ENCODE measurements at regions not wholly inside any gene's neighbourhood (a gene's known extent, or its start where the extent isn't known, plus 50 kb on each side); places are given as distances from the start of the nearest gene placed in this dataset.

DNA sequence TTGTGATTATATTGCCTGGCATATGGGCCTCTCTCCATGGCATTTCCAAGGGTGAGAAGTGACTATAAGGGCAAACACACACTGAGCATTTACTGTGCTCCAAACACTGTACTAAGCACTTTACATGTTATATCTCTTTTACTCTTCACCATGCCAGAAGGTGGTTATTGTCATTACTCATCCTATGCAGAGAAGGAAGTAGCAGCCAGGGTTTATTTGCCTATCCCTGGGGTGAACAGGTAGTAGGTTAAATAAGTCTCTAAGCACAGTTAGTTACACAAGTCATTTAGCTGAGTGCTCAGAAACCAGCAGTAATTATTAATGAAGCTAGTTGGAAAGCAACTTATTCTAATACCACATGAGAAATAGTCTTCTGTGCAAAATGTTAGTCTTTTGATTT is 109.9 kb upstream of the SYNPR start:
- Histone ChIP-seq H3K9me3 (ENCODE audit: control insufficient read depth in 2 of 2, insufficient read depth in 1 of 2, low read length in 1 of 2) (no peaks in the 10 kb centered on the region), H3K27ac (ENCODE audit: low read depth in 1 of 2, low read length in 1 of 2) (no peak overlapping the region), H3K36me3 (ENCODE audit: control insufficient read depth in 2 of 2, insufficient read depth in 2 of 2, low read length in 1 of 2) (no peaks in the 10 kb centered on the region), H3K4me1 (ENCODE audit: control insufficient read depth in 2 of 2, insufficient read depth in 2 of 2, low read length in 2 of 2) (no peaks in the 10 kb centered on the region), H3K27me3 (ENCODE audit: control insufficient read depth in 2 of 2, insufficient read depth in 1 of 2, low read length in 1 of 2) (no peaks in the 10 kb centered on the region), H3K4me3 (ENCODE audit: low read length in 2 of 2) (no peak overlapping the region)
- DNase-seq (ENCODE audit: low read depth in 6 of 9, low spot score in 9 of 9) = no peak

DNA sequence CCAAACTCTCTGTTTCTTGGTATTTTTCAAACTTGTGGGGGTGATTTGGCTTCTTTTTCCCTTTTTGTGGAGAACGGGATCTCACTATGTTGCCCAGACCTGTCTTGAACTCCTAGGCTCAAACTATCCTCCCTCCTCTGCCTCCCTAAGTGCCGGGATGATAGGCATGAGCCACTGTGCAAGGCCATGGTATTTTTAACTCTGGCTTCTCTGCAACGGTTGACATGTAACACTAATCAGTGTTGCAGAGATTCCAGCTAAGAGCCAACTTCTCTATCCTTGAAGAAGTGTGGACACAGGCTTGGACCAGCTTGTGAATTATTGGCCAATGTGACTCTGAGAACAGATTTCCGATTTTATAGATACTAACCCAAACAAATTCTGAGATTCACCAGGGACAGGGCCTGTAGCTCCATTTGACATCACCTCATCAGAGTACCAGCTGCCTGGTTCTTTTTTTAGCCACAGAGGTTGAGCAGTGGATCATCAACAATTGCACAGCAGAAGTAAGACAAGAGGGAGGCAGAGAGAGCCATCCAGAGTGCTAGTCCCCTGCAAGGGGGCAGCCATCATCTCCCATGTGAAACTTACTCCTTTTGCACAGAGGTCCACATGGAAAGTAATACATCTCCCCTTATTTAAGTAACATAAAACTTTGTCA is 98.1 kb upstream of the SYNPR start:
- no peak for DNase-seq (ENCODE audit: low read depth in 6 of 9, low spot score in 9 of 9)
- Histone ChIP-seq H3K9me3 (ENCODE audit: control insufficient read depth in 2 of 2, insufficient read depth in 1 of 2, low read length in 1 of 2) (no peaks in the 10 kb centered on the region), H3K4me3 (ENCODE audit: low read length in 2 of 2) (no peak overlapping the region), H3K27me3 (ENCODE audit: control insufficient read depth in 2 of 2, insufficient read depth in 1 of 2, low read length in 1 of 2) (no peaks in the 10 kb centered on the region), H3K27ac (ENCODE audit: low read depth in 1 of 2, low read length in 1 of 2) (no peak overlapping the region), H3K4me1 (ENCODE audit: control insufficient read depth in 2 of 2, insufficient read depth in 2 of 2, low read length in 2 of 2) (no peaks in the 10 kb centered on the region), H3K36me3 (ENCODE audit: control insufficient read depth in 2 of 2, insufficient read depth in 2 of 2, low read length in 1 of 2) (no peaks in the 10 kb centered on the region)
- 57% methylated on average over 4 of the region's 4 CpGs for WGBS

DNA sequence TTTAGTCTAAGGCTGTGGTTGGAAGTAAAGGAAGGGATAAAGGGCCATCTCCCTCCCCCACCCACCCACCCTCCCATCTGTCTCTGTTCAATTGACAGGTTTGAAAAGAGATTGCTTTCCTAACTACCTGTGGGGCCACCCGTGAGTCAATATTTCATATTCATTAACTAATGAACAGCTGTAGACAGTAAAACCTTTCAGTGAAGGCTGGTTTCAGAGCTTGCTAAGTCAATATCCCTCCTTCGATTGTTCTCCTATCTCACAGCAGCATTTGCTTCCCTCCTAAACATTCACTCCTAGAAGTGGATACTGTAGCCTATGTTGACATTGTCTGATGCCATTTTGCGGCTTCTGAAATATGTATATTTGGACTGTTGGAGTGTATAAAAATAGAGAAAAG is 85.9 kb upstream of the SYNPR start:
- H3K9me3 ChIP-seq (ENCODE audit: control insufficient read depth in 2 of 2, insufficient read depth in 1 of 2, low read length in 1 of 2) = no peaks in the 10 kb centered on the region
- no peaks in the 10 kb centered on the region for H3K27me3 ChIP-seq (ENCODE audit: control insufficient read depth in 2 of 2, insufficient read depth in 1 of 2, low read length in 1 of 2)
- WGBS = 74% methylated on average over 3 of the region's 3 CpGs
- H3K36me3 ChIP-seq (ENCODE audit: control insufficient read depth in 2 of 2, insufficient read depth in 2 of 2, low read length in 1 of 2) = no peaks in the 10 kb centered on the region
- no peaks in the 10 kb centered on the region for H3K4me1 ChIP-seq (ENCODE audit: control insufficient read depth in 2 of 2, insufficient read depth in 2 of 2, low read length in 2 of 2)
- no peak for DNase-seq (ENCODE audit: low read depth in 6 of 9, low spot score in 9 of 9)
- H3K27ac ChIP-seq (ENCODE audit: low read depth in 1 of 2, low read length in 1 of 2) = no peak overlapping the region
- H3K4me3 ChIP-seq (ENCODE audit: low read length in 2 of 2) = no peak overlapping the region

DNA sequence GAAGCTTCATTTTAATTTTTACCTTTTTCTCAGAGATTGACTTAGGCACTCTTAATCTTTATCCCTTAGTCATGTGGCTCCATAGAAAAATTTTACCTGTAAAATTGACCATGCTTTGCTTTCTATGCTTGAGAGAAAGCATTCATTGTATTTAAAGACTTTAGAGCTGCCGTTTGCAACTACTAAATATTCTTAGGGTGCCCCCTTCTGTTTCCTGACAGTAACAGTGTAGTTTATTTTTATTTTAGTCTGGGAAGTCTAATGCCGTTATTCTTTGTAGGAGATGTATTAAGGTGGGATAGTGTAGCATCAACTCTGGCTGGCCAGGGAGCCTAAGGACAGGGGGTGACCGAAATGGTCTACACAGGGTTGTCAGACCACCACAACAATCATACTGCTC is 84.5 kb upstream of the SYNPR start:
- H3K4me3 ChIP-seq (ENCODE audit: low read length in 2 of 2) = no peak overlapping the region
- no peaks in the 10 kb centered on the region for H3K27me3 ChIP-seq (ENCODE audit: control insufficient read depth in 2 of 2, insufficient read depth in 1 of 2, low read length in 1 of 2)
- no peaks in the 10 kb centered on the region for H3K36me3 ChIP-seq (ENCODE audit: control insufficient read depth in 2 of 2, insufficient read depth in 2 of 2, low read length in 1 of 2)
- WGBS = 13% methylated on average over 3 of the region's 3 CpGs
- no peak overlapping the region for H3K27ac ChIP-seq (ENCODE audit: low read depth in 1 of 2, low read length in 1 of 2)
- no peaks in the 10 kb centered on the region for H3K4me1 ChIP-seq (ENCODE audit: control insufficient read depth in 2 of 2, insufficient read depth in 2 of 2, low read length in 2 of 2)
- no peak for DNase-seq (ENCODE audit: low read depth in 6 of 9, low spot score in 9 of 9)
- H3K9me3 ChIP-seq (ENCODE audit: control insufficient read depth in 2 of 2, insufficient read depth in 1 of 2, low read length in 1 of 2) = no peaks in the 10 kb centered on the region

DNA sequence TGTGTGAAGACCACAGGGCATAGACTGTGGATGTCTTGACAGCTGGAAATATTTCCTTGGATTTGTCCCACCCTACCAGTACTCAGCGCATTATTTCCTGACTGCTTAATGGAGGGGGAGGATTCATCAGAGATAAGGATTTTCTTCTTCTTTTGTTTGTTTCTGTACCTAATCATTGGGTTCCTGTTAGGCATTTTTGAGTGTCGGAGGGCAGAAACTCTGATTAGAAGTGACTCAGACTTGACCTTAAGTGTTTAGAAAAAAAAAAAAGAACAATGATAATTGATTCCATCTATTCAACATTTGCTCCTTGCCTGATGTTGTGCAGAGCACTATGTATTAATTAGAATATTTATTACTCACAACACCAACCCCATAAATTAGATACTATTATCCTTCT is 78.5 kb upstream of the SYNPR start:
- no peaks in the 10 kb centered on the region for H3K27me3 ChIP-seq (ENCODE audit: control insufficient read depth in 2 of 2, insufficient read depth in 1 of 2, low read length in 1 of 2)
- H3K4me1 ChIP-seq (ENCODE audit: control insufficient read depth in 2 of 2, insufficient read depth in 2 of 2, low read length in 2 of 2) = no peaks in the 10 kb centered on the region
- H3K9me3 ChIP-seq (ENCODE audit: control insufficient read depth in 2 of 2, insufficient read depth in 1 of 2, low read length in 1 of 2) = no peaks in the 10 kb centered on the region
- no peaks in the 10 kb centered on the region for H3K36me3 ChIP-seq (ENCODE audit: control insufficient read depth in 2 of 2, insufficient read depth in 2 of 2, low read length in 1 of 2)
- H3K27ac ChIP-seq (ENCODE audit: low read depth in 1 of 2, low read length in 1 of 2) = no peak overlapping the region
- no peak overlapping the region for H3K4me3 ChIP-seq (ENCODE audit: low read length in 2 of 2)
- no peak for DNase-seq (ENCODE audit: low read depth in 6 of 9, low spot score in 9 of 9)
- 82% methylated on average over 2 of the region's 2 CpGs for WGBS

DNA sequence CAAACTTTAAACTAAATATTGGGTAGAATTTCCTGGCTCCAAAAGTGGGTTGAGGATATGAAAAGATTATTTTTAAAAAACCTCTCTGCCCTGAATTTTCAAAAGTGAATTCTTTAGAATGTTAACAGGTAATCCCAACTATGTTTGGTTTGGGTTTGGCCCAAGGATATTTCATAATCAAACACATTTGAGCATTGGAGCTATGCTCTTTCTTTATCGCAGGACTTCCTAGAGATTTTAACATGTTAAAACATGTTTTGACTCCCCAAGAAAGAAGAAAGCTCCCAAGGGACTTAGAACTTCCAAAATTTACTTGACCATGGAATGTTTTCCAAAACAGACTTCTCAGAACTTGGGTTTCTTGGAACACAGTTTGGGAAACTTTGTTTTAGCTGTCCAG is 75.6 kb upstream of the SYNPR start:
- Histone ChIP-seq H3K27ac (ENCODE audit: low read depth in 1 of 2, low read length in 1 of 2) (no peak overlapping the region), H3K36me3 (ENCODE audit: control insufficient read depth in 2 of 2, insufficient read depth in 2 of 2, low read length in 1 of 2) (no peaks in the 10 kb centered on the region), H3K27me3 (ENCODE audit: control insufficient read depth in 2 of 2, insufficient read depth in 1 of 2, low read length in 1 of 2) (no peaks in the 10 kb centered on the region), H3K4me3 (ENCODE audit: low read length in 2 of 2) (no peak overlapping the region), H3K4me1 (ENCODE audit: control insufficient read depth in 2 of 2, insufficient read depth in 2 of 2, low read length in 2 of 2) (no peaks in the 10 kb centered on the region), H3K9me3 (ENCODE audit: control insufficient read depth in 2 of 2, insufficient read depth in 1 of 2, low read length in 1 of 2) (no peaks in the 10 kb centered on the region)
- DNase-seq (ENCODE audit: low read depth in 6 of 9, low spot score in 9 of 9) = no peak
- WGBS = 90% methylated on average over 1 of the region's 1 CpG

DNA sequence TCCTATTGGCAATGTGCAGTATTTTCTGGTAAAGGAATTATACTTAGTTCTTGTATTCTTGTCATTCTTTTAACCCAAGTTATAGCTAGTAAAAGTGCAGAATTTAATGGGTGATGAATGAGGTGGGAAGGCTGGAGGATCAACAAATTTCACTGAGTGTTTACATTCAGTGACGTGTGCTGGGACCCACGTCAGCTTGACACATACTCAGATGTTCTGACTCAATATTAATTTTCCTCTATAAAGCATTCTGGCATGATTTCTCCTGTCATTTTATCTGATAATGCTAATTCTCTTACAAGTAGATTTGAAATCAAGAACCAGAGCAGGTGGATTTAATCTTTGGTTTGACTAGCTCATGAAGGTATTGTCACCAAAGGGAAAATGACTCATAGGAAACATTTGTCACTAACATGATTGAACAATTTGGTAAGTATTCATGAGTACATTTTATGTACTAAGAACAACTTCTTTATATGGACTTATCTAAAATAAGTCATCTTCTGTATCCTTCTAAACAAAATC is 71.0 kb upstream of the SYNPR start:
- H3K27me3 ChIP-seq (ENCODE audit: control insufficient read depth in 2 of 2, insufficient read depth in 1 of 2, low read length in 1 of 2) = no peaks in the 10 kb centered on the region
- 92% methylated on average over 2 of the region's 2 CpGs for WGBS
- no peak overlapping the region for H3K27ac ChIP-seq (ENCODE audit: low read depth in 1 of 2, low read length in 1 of 2)
- H3K9me3 ChIP-seq (ENCODE audit: control insufficient read depth in 2 of 2, insufficient read depth in 1 of 2, low read length in 1 of 2) = no peaks in the 10 kb centered on the region
- no peak for DNase-seq (ENCODE audit: low read depth in 6 of 9, low spot score in 9 of 9)
- no peaks in the 10 kb centered on the region for H3K36me3 ChIP-seq (ENCODE audit: control insufficient read depth in 2 of 2, insufficient read depth in 2 of 2, low read length in 1 of 2)
- H3K4me3 ChIP-seq (ENCODE audit: low read length in 2 of 2) = no peak overlapping the region
- H3K4me1 ChIP-seq (ENCODE audit: control insufficient read depth in 2 of 2, insufficient read depth in 2 of 2, low read length in 2 of 2) = no peaks in the 10 kb centered on the region

DNA sequence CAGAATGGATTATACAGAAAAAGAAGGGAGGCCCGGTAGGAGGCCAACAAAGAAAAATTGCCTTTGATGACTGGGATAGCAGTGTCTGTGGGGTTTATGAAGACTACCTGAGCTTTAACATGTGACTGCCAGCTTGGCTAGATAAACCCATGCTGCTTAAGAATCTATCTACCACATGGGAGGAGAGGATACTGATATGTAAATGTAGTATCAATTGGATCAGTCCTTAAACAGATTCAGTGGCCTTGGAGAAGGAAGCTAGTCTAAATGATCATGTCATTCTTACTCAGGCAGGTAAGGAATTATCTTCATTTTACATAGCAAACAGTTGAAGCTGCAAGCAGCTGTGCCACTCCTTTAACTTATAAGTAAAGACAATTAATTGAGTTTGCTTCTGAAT is 50.0 kb upstream of the SYNPR start:
- Histone ChIP-seq H3K4me3 (ENCODE audit: low read length in 2 of 2) (no peak overlapping the region), H3K36me3 (ENCODE audit: control insufficient read depth in 2 of 2, insufficient read depth in 2 of 2, low read length in 1 of 2) (no peaks in the 10 kb centered on the region), H3K4me1 (ENCODE audit: control insufficient read depth in 2 of 2, insufficient read depth in 2 of 2, low read length in 2 of 2) (no peaks in the 10 kb centered on the region), H3K9me3 (ENCODE audit: control insufficient read depth in 2 of 2, insufficient read depth in 1 of 2, low read length in 1 of 2) (no peaks in the 10 kb centered on the region), H3K27ac (ENCODE audit: low read depth in 1 of 2, low read length in 1 of 2) (no peak overlapping the region), H3K27me3 (ENCODE audit: control insufficient read depth in 2 of 2, insufficient read depth in 1 of 2, low read length in 1 of 2) (no peaks in the 10 kb centered on the region)
- WGBS = 63% methylated on average over 1 of the region's 1 CpG
- no peak for DNase-seq (ENCODE audit: low read depth in 6 of 9, low spot score in 9 of 9)
